Nephron progenitor cell (in vitro differentiated cells): ENCODE measurements at regions not wholly inside any gene's neighbourhood (a gene's known extent, or its start where the extent isn't known, plus 50 kb on each side); places are given as distances from the start of the nearest gene placed in this dataset.
"Not testable (repeated sequence)": the region's sequence is repeated elsewhere in the genome, so short reads cannot be mapped to it uniquely, and the experiment has no call there.

Experiments used
- DNase-seq: peaks from one replicate; pipeline ENCODE4 v3.0.0; 2021
- H3K27ac Mint-ChIP-seq: 2 replicates; pipeline ENCODE4 v1.8.0; 2021; ENCODE audit warnings: mild to moderate bottlenecking, moderate library complexity, mixed read lengths
- H3K27me3 Mint-ChIP-seq: 2 replicates; pipeline ENCODE4 v1.8.0; 2021; ENCODE audit warnings: mild to moderate bottlenecking, low read depth, mixed read lengths; ENCODE audit not compliant: poor library complexity
- H3K36me3 Mint-ChIP-seq: 2 replicates; pipeline ENCODE4 v1.8.0; 2021; ENCODE audit warnings: low read depth, mixed read lengths
- H3K4me1 Mint-ChIP-seq: 2 replicates; pipeline ENCODE4 v1.8.0; 2021; ENCODE audit warnings: mixed read lengths
- H3K4me3 Mint-ChIP-seq: 2 replicates; pipeline ENCODE4 v1.8.0; 2021; ENCODE audit warnings: mild to moderate bottlenecking, moderate library complexity, mixed read lengths
- H3K9me3 Mint-ChIP-seq: 2 replicates; pipeline ENCODE4 v1.8.0; 2021; ENCODE audit warnings: mild to moderate bottlenecking, moderate library complexity, mixed read lengths
- CTCF ChIP-seq: fragments of 200-600 bp; sonication (generic); IDR thresholded peaks from 2 replicates; pipeline ENCODE4 v1.5.0; 2021; ENCODE audit warnings: antibody characterized with exemption

- not testable (repeated sequence) for H3K9me3 Mint-ChIP-seq, DNase-seq, H3K27me3 Mint-ChIP-seq, H3K4me1 Mint-ChIP-seq, H3K27ac Mint-ChIP-seq, H3K4me3 Mint-ChIP-seq, H3K36me3 Mint-ChIP-seq
Observed at GRCh38 chr2:111584950-111585349, 299.0 kb downstream of the ANAPC1 start.

- not testable (repeated sequence) for H3K36me3 Mint-ChIP-seq, DNase-seq, H3K27ac Mint-ChIP-seq, H3K4me1 Mint-ChIP-seq, H3K9me3 Mint-ChIP-seq, H3K27me3 Mint-ChIP-seq, H3K4me3 Mint-ChIP-seq
Observed at GRCh38 chr2:111586014-111586413, 298.0 kb downstream of the ANAPC1 start.

DNA sequence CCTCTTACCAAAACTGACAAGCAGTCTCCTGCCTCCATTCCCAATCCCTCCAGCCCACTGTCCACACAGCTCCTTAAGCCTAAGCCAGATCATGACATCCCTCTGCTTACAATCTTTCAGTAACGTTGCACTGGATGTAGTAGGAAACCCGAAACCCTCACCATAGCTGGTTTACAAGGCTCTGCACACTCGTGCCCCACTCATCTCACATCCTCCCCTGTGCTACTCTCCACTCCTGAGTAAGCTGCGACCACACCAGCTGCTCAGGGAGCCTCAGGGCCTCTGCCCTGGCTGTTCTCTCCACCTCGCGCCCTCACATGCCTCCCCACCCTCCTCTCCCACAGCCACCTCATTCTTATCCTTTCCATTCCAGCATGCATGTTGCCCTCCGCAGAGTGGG lies 288.9 kb downstream of the ANAPC1 start:
- H3K27me3 Mint-ChIP-seq, H3K4me1 Mint-ChIP-seq, H3K4me3 Mint-ChIP-seq, DNase-seq, H3K36me3 Mint-ChIP-seq, H3K9me3 Mint-ChIP-seq, H3K27ac Mint-ChIP-seq: not testable (repeated sequence)

DNA sequence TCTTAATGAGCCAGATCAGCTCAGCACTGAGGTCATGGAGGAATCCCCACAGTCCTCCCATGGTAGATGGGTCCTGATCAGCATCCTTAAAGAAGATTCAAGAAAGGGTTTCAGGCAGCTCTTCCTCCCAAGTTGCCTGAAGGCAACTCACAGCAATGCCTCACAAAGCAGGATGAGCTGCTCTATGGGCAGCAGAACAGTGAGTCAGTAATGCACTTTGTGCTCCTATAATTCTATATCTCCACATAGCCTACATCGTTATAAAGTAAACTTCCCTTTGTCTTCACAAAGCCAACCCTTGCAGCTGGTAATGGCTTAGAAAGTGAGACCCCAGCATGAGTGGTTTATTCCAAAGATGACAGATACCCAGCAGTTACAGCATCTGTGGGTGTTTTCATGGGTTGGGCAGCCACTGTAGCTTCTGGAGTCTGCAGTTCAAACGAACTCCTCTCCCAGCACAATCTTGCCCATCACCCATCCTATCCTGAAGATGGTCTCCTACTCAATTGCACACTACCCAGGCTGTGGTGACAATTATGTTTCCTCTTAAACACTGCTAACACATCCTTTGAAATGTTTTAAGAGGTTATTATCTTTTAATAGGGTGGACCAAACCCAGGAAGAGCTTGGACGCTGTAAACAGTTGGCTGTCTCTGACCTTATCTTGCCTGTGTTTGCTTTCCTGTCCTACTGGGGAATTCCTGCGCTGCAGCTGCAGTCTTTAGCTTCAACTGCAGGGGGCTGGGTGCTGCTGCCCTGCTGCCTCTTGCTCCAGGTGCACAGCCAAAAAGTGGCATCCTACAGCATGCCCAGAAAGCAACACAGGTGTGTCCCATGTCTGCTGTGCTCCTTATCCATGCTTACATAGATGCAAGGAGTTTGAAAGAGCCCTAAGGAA lies 286.9 kb downstream of the ANAPC1 start:
- H3K27me3 Mint-ChIP-seq, H3K4me1 Mint-ChIP-seq, H3K9me3 Mint-ChIP-seq, H3K36me3 Mint-ChIP-seq, H3K4me3 Mint-ChIP-seq, DNase-seq, H3K27ac Mint-ChIP-seq: not testable (repeated sequence)

- DNase-seq, H3K27me3 Mint-ChIP-seq, H3K4me1 Mint-ChIP-seq, H3K27ac Mint-ChIP-seq, H3K9me3 Mint-ChIP-seq, H3K36me3 Mint-ChIP-seq, H3K4me3 Mint-ChIP-seq: not testable (repeated sequence)
Observed at GRCh38 chr2:111598944-111599343, 285.0 kb downstream of the ANAPC1 start.

DNA sequence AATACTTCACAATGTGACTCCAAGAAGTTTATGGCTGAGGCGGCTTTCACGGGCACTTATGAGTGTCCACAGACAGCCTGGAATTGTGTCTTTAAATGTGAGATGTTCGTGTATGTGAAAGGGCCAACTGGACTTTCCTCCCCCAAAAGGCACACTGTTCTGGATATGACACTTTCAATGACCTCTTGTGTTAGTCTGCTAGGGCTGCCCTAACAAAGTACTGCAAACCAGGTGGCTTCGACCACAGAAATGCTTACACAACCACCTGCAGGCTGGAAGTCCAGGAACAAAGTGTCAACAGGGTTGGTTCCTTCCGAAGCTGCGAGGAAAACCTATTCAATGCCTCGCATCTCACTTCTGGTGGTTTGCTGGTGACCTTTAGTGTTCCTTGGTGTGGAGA lies 281.7 kb downstream of the ANAPC1 start:
- not testable (repeated sequence) for H3K9me3 Mint-ChIP-seq

GRCh38 chr2:111605798-111606197 lies 278.2 kb downstream of the ANAPC1 start:
- H3K27ac Mint-ChIP-seq, H3K36me3 Mint-ChIP-seq, H3K4me1 Mint-ChIP-seq, H3K9me3 Mint-ChIP-seq, H3K4me3 Mint-ChIP-seq, H3K27me3 Mint-ChIP-seq, DNase-seq: not testable (repeated sequence)

More for the DNA sequence above, 281.7 kb downstream of the ANAPC1 start:
- H3K36me3 Mint-ChIP-seq, H3K4me3 Mint-ChIP-seq, H3K27ac Mint-ChIP-seq, H3K4me1 Mint-ChIP-seq, H3K27me3 Mint-ChIP-seq, DNase-seq: not testable (repeated sequence)

- not testable (repeated sequence) for H3K36me3 Mint-ChIP-seq, H3K4me1 Mint-ChIP-seq, DNase-seq, H3K27me3 Mint-ChIP-seq, H3K27ac Mint-ChIP-seq, H3K4me3 Mint-ChIP-seq, H3K9me3 Mint-ChIP-seq
Observed at GRCh38 chr2:111606632-111607031, 277.4 kb downstream of the ANAPC1 start.

- H3K4me1 Mint-ChIP-seq, H3K9me3 Mint-ChIP-seq, H3K4me3 Mint-ChIP-seq, DNase-seq, H3K27me3 Mint-ChIP-seq, H3K36me3 Mint-ChIP-seq, H3K27ac Mint-ChIP-seq: not testable (repeated sequence)
Observed at GRCh38 chr2:111609146-111609844, 274.7 kb downstream of the ANAPC1 start.

DNA sequence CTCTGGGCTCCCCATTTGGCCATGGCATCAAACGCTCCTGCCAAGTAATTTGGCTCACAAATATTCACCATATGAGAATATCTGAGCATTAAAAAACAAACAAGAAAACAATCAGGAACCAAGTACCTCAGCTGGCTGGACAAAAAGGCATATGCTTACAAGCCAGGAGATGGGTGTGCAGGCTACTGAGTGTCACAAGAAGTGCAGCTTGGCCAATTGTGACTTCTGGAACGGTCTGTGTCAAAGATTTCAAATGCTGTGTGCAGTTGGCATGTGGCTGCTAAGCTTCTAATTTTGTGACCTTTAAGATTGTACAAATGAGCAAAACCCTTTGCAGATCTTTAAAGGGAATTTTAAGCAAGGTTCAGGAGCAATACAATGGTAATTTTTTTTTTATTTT lies 274.0 kb downstream of the ANAPC1 start:
- not testable (repeated sequence) for H3K9me3 Mint-ChIP-seq, H3K4me1 Mint-ChIP-seq, H3K4me3 Mint-ChIP-seq, H3K27me3 Mint-ChIP-seq, DNase-seq, H3K36me3 Mint-ChIP-seq, H3K27ac Mint-ChIP-seq

DNA sequence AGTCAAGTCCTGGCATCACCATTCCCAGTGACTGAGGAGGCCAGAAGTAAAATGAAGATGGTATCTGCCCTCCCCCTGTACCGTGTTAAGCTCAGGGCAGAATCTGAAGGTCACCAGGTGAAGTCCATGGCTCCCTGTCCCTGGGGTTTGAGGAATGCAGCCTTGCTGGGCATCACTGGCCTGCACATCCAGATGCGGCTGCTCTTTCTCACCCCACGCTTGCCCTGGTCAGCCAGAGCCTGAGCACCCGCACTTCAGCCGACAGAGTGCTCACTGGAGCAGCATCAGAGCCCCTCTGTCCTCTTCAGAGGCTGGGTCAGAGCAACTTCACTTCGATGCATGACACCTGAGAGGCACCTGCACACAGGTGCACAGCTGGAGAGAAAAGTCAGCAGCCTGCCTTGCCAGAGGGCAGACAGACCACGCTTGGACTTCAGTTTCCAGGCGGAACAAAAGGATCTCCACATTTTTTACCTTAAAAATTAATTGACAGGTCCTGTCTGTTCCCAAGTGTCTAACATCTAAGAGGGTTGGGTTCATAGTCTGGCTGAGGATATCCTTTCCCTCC lies 267.3 kb downstream of the ANAPC1 start:
- Mint-ChIP-seq H3K9me3 (no peaks in the 10 kb centered on the region), H3K36me3 (no peaks in the 10 kb centered on the region), H3K27me3 (peaks cover 8% of the 10 kb centered on the region), H3K4me1 (peaks cover 29% of the 10 kb centered on the region), H3K4me3 (no peak overlapping the region), H3K27ac (no peak overlapping the region)
- TF ChIP-seq CTCF, result no peak
- no peak for DNase-seq
